Right renal pelvis (tissue), 4 donors: ENCODE measurements at regions not wholly inside any gene's neighbourhood (a gene's known extent, or its start where the extent isn't known, plus 50 kb on each side); places are given as distances from the start of the nearest gene placed in this dataset.
"Not testable (repeated sequence)": the region's sequence is repeated elsewhere in the genome, so short reads cannot be mapped to it uniquely, and the experiment has no call there.

Experiments
- DNase-seq, 4 donors: peaks; one replicate each; pipeline ENCODE4 v3.0.0-alpha.2; 2013; ENCODE audit warnings: low read depth in 4 of 4, low spot score in 3 of 4, missing footprints in 1 of 4

- no peak for DNase-seq
Observed at GRCh38 chr1:105462308-105462707, 1594.2 kb upstream of the PRMT6 start.

DNA sequence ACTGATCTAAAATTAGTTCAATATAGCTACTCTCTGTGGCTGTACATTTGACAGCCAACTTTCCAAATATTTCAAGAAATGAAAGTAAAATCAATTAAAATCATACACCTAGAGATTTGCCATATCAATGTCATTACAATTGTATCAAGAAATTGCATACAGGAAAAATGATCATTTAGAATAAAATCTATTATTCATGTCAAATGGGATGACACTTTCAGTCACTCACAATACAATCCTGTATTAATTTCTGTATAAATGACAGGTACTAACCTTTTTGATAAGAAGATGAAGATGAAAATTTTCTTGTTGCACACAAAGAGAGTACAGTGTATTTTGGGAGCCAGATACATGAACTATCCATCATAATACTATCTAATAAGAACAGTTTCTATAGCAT lies 1588.9 kb upstream of the PRMT6 start:
- DNase-seq: no peak

- not testable (repeated sequence) for DNase-seq
Observed at GRCh38 chr1:105470541-105470940, 1585.9 kb upstream of the PRMT6 start.

- DNase-seq: no peak
Observed at GRCh38 chr1:105483436-105483835, 1573.0 kb upstream of the PRMT6 start.

GRCh38 chr1:105485207-105485606 lies 1571.3 kb upstream of the PRMT6 start:
- DNase-seq: no peak

- DNase-seq: no peak
Observed at GRCh38 chr1:105492921-105493320, 1563.6 kb upstream of the PRMT6 start.

DNA sequence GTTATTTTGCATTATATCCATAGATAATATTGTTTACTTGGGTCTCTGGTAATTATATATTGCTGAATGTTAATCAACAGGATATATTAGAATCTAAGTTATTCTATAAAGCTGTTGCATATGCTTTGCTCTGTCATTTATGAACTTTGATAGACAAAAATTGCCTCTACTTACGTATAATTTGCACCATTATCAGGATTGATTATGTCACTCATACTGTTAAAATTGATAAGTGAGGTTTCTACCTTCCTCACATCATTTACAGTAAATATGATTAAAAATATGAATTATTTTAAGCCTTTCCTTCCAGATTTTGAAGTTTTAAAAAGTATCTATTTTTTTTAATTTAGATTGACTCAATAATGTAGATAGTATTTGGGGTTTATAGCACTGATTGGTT lies 1540.4 kb upstream of the PRMT6 start:
- no peak for DNase-seq

DNA sequence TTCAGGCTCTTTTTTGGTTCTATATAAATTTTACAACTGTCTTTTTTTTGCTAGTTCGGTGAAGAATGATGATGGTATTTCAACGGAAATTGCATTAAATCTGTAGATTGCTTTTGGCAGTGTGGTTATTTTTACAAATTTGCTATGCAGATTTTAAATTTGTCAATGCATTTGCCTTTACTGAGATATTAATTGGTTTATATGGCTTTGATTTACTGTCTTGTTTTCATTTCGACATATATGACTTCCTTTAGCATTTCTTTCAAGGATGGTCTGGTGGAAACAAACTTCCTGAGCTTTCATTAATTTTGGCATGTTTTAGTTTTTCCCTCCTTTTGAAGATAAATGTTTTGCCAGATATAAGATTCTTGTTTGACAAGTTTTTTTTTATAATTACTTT lies 1522.5 kb upstream of the PRMT6 start:
- no peak for DNase-seq

- DNase-seq: no peak
Observed at GRCh38 chr1:105544475-105544874, 1512.0 kb upstream of the PRMT6 start.

DNA sequence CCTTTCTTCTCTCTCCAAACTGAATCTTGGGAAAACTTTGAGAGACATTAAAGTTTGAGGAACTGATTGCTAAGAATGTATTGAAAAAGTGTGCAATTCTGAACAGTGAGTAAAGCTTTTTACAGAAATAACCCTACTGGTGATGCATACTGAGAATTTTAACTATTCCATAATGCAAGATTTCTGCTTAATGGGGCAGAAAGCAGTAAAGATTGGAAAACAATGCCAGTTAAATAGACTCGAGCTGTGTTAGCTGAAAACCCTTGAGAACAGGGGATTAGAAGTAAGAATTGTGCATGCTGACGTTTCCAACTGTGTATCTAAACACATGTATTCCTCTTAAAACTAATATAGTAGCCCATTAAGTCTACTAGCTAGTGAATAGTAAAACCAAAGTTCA lies 1500.2 kb upstream of the PRMT6 start:
- DNase-seq: no peak

GRCh38 chr1:105558023-105558422 lies 1498.5 kb upstream of the PRMT6 start:
- DNase-seq: no peak

DNA sequence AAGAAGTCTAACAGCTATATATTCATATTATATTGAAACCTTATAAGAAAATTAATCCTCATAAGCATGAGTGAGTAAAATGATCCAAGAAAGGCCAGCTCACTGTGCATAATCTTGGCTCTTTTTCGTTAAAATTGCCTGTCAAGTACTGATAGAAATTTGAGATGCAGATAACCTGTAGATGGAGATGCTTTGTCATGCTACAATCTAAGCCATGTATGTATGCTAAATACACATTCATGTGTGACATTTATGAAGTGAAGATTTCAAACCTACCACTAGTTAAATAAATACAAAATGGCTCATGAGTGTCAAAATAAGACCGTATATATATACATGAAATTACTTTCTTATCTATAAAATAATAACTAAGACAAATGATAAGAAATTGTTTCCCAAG lies 1491.5 kb upstream of the PRMT6 start:
- no peak for DNase-seq

DNA sequence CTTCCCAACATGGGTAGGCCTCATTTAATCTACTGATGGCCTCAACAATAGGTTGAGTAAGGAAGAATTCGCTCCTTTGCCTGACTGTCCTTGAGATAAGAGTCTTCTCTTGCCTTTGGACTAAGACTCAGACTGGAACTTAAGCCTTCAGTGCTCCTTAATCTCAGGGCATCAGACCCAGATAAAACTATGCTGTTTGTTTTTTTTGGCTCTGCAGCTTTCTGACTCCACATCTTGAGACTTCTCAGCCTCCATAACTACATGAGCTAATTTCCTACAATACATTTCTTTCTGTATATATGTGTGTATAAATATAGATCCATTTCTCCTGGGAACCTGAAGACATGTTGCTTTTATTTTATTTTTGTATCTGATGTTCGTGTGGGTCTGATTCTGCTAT lies 1470.7 kb upstream of the PRMT6 start:
- DNase-seq: no peak

GRCh38 chr1:105591681-105592080 lies 1464.8 kb upstream of the PRMT6 start:
- no peak for DNase-seq

GRCh38 chr1:105608713-105609112 lies 1447.8 kb upstream of the PRMT6 start:
- no peak for DNase-seq

- DNase-seq: no peak
Observed at GRCh38 chr1:105626276-105626987, 1430.0 kb upstream of the PRMT6 start.

GRCh38 chr1:105631153-105631744 lies 1425.2 kb upstream of the PRMT6 start:
- not testable (repeated sequence) for DNase-seq

DNA sequence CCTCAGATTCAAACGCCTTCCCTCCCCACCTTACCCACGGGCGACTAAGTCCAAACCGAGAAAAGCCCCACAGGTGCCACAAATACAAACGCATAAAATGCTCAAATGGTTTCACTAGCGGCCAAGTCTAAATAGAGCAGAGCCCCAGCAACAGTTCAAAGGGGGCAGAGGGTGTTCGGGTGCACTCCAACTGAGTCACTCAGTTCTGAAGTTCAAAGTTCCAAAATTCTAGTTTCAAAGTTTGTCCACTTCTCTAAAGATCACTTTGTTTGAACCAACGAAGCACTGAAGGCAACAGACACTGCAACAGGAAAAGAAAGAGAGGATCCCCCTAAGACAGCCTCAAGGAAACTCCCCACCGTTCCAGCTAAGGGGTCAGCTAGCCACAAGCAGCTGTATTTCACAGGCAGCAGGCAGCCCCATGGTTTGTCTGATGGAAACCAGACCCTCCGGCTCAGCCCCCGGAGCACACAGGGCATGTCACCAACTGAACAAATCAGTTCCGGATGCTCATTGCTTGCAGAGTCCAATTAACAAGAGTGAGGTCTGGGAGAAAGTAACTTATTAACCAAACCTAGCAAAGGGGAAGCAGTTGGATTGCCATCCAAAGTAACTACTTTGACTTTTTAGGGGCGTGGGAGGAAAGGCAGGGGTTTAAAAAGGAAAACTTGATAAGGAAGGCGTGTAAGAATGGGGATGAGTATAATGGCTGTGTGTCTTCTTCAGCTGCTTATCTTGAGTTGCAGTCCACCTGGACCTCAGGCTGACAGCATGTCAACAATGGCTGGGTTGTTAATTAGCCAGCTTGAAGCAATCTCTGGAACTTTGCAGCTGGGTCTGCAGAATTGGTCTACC lies 1423.9 kb upstream of the PRMT6 start:
- DNase-seq: peak; percentile 34 to 69 (median 54)

- DNase-seq: no peak
Observed at GRCh38 chr1:105636052-105636451, 1420.4 kb upstream of the PRMT6 start.

GRCh38 chr1:105641407-105641806 lies 1415.1 kb upstream of the PRMT6 start:
- no peak for DNase-seq

DNA sequence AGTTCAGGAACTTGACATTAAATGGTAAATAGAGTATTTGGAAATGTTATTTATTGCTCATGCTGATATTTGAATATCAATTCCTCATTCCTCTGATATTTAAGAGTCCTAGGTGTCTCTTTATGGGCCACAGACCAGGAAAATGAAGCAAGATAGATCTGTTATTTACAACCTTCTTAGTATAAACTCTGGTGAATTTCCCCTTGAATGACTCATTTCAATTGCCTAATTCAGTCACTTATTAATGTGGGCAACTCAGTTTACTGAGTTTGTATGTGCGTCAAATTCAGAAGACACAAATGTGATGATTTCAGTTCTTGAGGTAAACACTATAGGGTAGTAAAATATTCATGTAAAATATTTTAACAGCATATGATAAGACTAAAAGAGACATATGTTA lies 1404.4 kb upstream of the PRMT6 start:
- no peak for DNase-seq

GRCh38 chr1:105655032-105655431 lies 1401.4 kb upstream of the PRMT6 start:
- no peak for DNase-seq
